Calu3 (cell line): ENCODE measurements at regions not wholly inside any gene's neighbourhood (a gene's known extent, or its start where the extent isn't known, plus 50 kb on each side); places are given as distances from the start of the nearest gene placed in this dataset.

ENCODE experiments used
- BruUV-seq: library from RNA; stranded (reverse); fragments of 400-500 nt; replicated peaks from 2 replicates; lab custom pipeline; 2021; lab: Mats Ljungman, UMichigan
- CTCF ChIA-PET: fragments of 300-600 bp; sonication (Branson Sonifier 250); formaldehyde crosslinking; loops from one replicate; lab custom pipeline; 2022; ENCODE audit warnings: antibody characterized with exemption; lab: Charles Lee
- DNase-seq: peaks from one replicate; pipeline ENCODE4 v3.0.0; 2022
- H3K27ac Mint-ChIP-seq: one replicate; pipeline ENCODE4 v1.8.0; 2022; ENCODE audit warnings: mixed read lengths; ENCODE audit not compliant: unreplicated experiment
- H3K27me3 Mint-ChIP-seq: one replicate; pipeline ENCODE4 v1.8.0; 2022; ENCODE audit warnings: mixed read lengths; ENCODE audit not compliant: unreplicated experiment
- H3K36me3 Mint-ChIP-seq: one replicate; pipeline ENCODE4 v1.8.0; 2022; ENCODE audit warnings: mild to moderate bottlenecking, moderate library complexity, mixed read lengths; ENCODE audit not compliant: insufficient read depth, unreplicated experiment
- H3K4me1 Mint-ChIP-seq: one replicate; pipeline ENCODE4 v1.8.0; 2022; ENCODE audit warnings: mild to moderate bottlenecking, low read depth, mixed read lengths; ENCODE audit not compliant: unreplicated experiment
- H3K4me3 Mint-ChIP-seq: one replicate; pipeline ENCODE4 v1.8.0; 2022; ENCODE audit warnings: mild to moderate bottlenecking, low read depth, moderate library complexity, mixed read lengths; ENCODE audit not compliant: unreplicated experiment
- H3K9me3 Mint-ChIP-seq: one replicate; pipeline ENCODE4 v1.8.0; 2022; ENCODE audit warnings: low read depth, mixed read lengths; ENCODE audit not compliant: unreplicated experiment
- intact Hi-C: fragments of 100-400 bp; cut with micrococcal nuclease; formaldehyde crosslinking; loops from one replicate; pipeline ENCODE4 v1.10.0; 2022; ENCODE audit not compliant: unreplicated experiment
- TF ChIP-seq, protein P1 (sequence below): fragments of 200-600 bp; IDR thresholded peaks from one replicate; pipeline ENCODE4 v1.8.0; 2022; ENCODE audit warnings: antibody characterized with exemption; ENCODE audit not compliant: unreplicated experiment

GRCh38 chr2:139529080-139529479, 748.9 kb upstream of the NXPH2 start:
- no peak overlapping the region for H3K4me3 Mint-ChIP-seq
- H3K27ac Mint-ChIP-seq: no peak overlapping the region
- no TSS peak for BruUV-seq
- no peaks in the 10 kb centered on the region for H3K27me3 Mint-ChIP-seq
- H3K4me1 Mint-ChIP-seq: no peaks in the 10 kb centered on the region
- TF ChIP-seq, protein P1, sequence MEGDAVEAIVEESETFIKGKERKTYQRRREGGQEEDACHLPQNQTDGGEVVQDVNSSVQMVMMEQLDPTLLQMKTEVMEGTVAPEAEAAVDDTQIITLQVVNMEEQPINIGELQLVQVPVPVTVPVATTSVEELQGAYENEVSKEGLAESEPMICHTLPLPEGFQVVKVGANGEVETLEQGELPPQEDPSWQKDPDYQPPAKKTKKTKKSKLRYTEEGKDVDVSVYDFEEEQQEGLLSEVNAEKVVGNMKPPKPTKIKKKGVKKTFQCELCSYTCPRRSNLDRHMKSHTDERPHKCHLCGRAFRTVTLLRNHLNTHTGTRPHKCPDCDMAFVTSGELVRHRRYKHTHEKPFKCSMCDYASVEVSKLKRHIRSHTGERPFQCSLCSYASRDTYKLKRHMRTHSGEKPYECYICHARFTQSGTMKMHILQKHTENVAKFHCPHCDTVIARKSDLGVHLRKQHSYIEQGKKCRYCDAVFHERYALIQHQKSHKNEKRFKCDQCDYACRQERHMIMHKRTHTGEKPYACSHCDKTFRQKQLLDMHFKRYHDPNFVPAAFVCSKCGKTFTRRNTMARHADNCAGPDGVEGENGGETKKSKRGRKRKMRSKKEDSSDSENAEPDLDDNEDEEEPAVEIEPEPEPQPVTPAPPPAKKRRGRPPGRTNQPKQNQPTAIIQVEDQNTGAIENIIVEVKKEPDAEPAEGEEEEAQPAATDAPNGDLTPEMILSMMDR: no peak
- intact Hi-C loops: loop anchor here (5.0 kb wide), 1 partner anchor 1733 kb away; no protein-coding TSS in a partner anchor
- DNase-seq: no peak
- peaks cover 6% of the 10 kb centered on the region for H3K9me3 Mint-ChIP-seq
- CTCF ChIA-PET: interaction anchor here (0.5 to 0.6 kb wide), 3 partner anchors 126 to 543 kb away, joined by 3 to 5 read pairs (median 3); no protein-coding TSS in a partner anchor
- H3K36me3 Mint-ChIP-seq: no peaks in the 10 kb centered on the region

- Mint-ChIP-seq H3K4me3 (no peak overlapping the region), H3K36me3 (no peaks in the 10 kb centered on the region), H3K27ac (no peak overlapping the region), H3K9me3 (peaks cover 8% of the 10 kb centered on the region), H3K4me1 (no peaks in the 10 kb centered on the region), H3K27me3 (no peaks in the 10 kb centered on the region)
- DNase-seq: no peak
- CTCF ChIA-PET: no interaction called here
- TF ChIP-seq, protein P1: no peak
- intact Hi-C loops: loop anchor here (5.0 kb wide), 1 partner anchor 1736 kb away; no protein-coding TSS in a partner anchor
- no TSS peak for BruUV-seq
Observed at GRCh38 chr2:139526781-139527180, 746.6 kb upstream of the NXPH2 start.

DNA sequence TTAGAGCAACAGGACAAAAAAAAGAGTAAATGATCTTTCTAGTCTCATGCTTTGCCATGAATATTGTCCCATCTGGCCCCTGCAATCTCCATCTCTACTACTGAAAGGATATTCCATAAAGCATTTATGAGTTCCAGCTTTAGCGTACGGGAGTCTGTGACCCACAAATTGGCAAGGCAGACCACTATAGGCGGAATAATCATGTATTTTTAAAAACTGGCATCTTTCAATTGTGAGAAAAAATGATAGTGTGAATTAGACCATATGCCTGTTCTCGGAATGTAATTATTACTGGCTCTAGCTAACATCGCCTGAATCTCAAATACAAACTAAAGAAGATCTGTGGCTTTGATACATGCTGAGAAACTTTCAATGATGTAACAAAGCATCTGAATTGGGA, 738.1 kb upstream of the NXPH2 start:
- peaks cover 4% of the 10 kb centered on the region for H3K9me3 Mint-ChIP-seq

DNA sequence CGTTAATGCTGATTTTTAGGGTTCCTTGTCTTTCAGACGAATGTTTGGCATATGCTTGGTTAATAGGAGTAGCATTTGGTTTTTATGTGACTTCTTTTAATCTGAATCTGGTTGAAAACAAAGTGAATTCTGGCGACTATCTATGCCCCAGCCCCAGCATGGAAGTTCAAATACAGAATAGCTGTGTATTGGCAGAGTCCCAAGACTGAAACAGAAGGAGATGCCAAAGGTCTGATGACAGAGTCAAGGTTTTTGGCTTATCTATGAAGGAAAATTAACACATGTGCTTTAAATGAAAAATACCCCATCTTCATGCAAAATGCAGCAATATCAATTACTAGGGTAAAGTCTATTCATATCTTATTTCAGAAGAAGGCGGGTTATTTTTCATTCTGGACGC, 734.8 kb upstream of the NXPH2 start:
- BruUV-seq: no TSS peak
- Mint-ChIP-seq H3K4me1 (no peaks in the 10 kb centered on the region), H3K27ac (no peak overlapping the region), H3K9me3 (no peaks in the 10 kb centered on the region), H3K27me3 (no peaks in the 10 kb centered on the region), H3K36me3 (no peaks in the 10 kb centered on the region), H3K4me3 (no peak overlapping the region)
- no peak for DNase-seq
- CTCF ChIA-PET: no interaction called here
- intact Hi-C loops: no loop called here
- TF ChIP-seq, protein P1: no peak

More for the DNA sequence above, 738.1 kb upstream of the NXPH2 start:
- H3K4me1 Mint-ChIP-seq: no peaks in the 10 kb centered on the region
- no peak overlapping the region for H3K27ac Mint-ChIP-seq
- intact Hi-C loops: no loop called here
- H3K27me3 Mint-ChIP-seq: no peaks in the 10 kb centered on the region
- CTCF ChIA-PET: no interaction called here
- no peak for DNase-seq
- no peaks in the 10 kb centered on the region for H3K36me3 Mint-ChIP-seq
- no TSS peak for BruUV-seq
- TF ChIP-seq, protein P1: no peak
- H3K4me3 Mint-ChIP-seq: no peak overlapping the region
